DMS153 (cell line): ENCODE measurements at regions not wholly inside any gene's neighbourhood (a gene's known extent, or its start where the extent isn't known, plus 50 kb on each side); places are given as distances from the start of the nearest gene placed in this dataset.

ENCODE experiments used
- DNase-seq: peaks from one replicate; lab custom pipeline; 2025; lab: John Stamatoyannopoulos, UW

DNA sequence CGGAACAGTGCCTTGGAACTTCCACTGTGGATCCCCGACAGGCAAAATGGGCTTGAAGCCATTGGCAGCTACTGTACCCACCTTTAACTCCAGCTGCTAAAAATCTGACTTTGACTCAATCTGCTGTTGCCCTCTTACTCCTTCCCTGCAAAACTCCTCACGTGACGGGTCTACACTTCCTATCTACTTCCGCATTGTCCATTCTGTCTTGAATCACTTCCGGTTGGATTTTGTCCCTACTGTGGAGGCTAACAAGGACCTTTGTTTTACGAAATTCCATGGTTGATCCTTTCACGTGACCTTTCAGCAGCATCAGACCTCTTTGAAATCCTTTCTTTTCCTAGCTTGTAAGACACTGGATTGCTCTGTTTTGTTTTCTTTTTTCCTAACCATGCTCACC is 268.4 kb downstream of the PRDM2 start:
- no peak for DNase-seq

DNA sequence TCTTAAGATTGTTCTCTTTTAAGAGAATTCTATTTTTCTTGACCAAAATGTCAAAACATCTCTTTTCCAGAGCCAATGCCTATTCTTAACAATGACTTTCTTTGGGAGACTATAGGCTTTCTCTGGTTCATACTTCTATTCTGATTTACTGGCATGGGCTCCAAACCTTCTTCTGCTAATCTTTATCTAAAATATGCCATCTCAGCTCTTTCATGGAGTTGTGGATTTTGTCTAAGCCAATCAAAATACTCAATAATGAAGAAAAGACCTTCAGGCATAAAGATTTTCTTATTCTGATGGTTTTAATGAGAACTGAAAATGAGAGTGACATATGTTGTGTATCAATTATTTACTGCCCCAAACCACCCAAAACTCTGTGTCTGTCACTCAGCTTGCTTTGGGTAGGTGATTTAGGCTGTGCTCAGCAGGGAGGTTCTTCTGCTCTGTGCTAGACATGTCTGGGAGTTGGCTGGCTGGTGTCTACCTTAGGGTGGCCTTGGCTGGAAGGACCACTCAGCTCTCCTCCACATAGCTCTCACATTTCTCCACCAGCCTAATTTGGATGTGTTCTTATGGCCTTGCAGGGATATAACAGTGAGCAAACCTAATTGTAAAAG is 270.8 kb downstream of the PRDM2 start:
- no peak for DNase-seq

- no peak for DNase-seq
Measured at GRCh38 chr1:13976485-13976884, 276.5 kb downstream of the PRDM2 start.

- no peak for DNase-seq
Measured at GRCh38 chr1:13981142-13981541, 281.2 kb downstream of the PRDM2 start.

GRCh38 chr1:13983393-13983792 is 283.4 kb downstream of the PRDM2 start:
- DNase-seq = no peak

DNA sequence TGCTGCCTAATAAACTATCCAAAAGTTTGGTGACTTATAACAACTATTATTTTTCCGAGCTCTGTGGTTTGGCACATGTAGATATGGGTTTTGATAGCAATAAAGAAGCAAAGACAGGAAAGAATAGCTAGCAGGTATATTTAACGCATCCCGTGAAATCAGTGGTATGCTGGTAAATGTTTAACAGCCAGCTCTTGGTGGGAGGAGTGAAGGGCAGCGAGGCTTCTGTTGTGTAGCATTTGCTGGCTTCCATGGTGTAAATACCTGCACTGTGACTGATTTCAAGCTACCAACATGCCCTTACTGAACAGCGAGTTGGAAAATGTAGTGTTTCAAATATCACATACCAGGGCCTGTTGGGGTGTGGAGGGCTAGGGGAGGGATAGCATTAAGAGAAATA is 291.0 kb downstream of the PRDM2 start:
- no peak for DNase-seq

DNA sequence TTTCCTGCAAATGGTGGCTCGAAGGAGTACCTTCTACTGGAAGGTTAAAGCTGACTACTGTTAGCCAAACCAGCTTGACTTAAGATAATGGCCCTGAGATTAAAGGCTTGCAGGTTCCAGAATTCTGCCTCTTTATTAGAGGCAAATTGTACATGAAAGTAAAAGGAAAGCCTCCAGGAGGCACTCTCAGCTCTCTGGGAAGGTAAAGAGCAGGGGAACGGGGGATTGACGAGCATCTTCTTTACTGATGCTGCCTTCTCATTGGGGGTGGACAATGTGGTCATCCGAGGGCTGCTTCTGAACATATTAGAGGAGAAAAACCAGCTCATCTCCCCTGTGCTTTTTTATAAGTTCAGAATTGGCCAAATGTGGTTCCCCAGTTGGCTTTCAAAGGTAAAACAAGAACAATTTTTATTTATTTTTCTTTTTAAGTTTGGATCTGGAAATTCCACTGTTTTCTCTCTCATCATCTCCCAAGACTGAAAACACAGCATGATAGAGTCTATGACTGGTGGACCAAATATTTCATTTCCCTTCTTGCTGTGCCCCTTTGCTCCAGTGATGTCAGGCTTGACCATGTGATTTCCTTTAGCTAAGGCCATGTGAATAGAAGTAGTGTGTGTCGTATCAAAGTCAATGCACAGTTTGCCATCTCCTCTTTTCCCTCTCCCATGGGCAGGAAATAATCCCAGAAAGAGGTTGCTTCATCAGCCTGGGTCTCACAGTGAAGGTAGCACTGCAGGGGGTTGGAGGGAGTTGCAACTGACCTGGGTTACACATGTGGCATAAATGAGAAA is 292.7 kb downstream of the PRDM2 start:
- DNase-seq = no peak

DNA sequence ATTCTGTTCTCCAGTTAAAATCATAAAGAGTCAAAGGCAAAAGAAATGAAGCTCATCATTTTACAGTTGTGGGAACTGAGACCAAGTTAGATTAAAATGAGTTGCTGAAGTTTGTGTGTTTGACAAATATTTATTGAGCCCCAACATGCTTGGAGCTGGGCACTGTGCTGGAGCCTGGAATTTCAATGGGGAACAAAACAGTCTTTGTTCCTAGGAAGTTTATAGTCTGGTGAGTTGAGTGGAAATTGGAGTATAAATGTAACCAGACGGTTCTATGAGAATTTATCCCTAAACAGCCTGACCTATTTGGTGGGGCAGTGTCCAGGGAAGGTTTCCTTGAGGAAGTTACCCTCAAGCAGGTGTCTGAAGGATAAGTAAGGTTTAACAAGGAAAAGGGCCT is 294.4 kb downstream of the PRDM2 start:
- DNase-seq = no peak

DNA sequence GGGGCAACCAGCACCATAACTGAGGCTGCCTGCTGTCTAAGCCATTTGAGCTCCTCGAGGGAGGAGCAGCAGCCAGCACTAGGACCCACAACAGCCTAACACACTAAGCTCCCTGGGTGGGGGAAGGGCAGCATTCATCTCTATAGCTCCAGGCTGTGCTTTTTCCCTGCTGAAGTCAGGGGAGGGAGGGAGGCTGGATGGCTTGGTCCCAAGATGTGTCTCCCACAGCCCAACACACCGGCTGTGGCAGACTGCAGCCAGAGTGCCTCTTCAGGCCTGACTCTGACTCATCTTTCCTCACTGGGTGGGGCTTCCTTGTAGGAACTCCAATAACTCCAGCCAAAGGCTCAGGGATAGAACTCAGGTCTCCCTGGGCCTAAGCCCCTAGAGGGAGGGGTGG is 296.3 kb downstream of the PRDM2 start:
- DNase-seq = no peak

GRCh38 chr1:14003552-14003951 is 303.6 kb downstream of the PRDM2 start:
- no peak for DNase-seq

DNA sequence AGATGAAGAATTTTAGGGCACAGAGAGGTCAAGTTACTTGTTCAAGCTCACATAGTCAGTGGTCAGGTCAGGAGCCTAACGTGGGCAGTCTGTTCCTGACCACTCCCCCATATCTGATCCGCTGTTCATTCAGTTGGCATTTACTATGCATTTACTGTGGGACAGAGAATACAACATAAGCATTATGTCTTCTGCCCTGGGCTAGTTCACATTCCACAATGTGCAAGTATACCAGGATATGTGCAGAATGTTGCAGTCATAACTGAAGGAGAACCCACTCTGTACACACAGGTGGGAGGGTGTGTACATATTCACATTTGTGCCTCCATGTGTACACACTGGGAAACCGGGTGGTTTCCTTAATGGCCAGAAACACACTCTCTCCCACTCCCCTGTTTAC is 309.6 kb downstream of the PRDM2 start:
- no peak for DNase-seq

GRCh38 chr1:14010476-14010875 is 310.5 kb downstream of the PRDM2 start:
- no peak for DNase-seq

GRCh38 chr1:14011132-14011531 is 311.1 kb downstream of the PRDM2 start:
- no peak for DNase-seq

DNA sequence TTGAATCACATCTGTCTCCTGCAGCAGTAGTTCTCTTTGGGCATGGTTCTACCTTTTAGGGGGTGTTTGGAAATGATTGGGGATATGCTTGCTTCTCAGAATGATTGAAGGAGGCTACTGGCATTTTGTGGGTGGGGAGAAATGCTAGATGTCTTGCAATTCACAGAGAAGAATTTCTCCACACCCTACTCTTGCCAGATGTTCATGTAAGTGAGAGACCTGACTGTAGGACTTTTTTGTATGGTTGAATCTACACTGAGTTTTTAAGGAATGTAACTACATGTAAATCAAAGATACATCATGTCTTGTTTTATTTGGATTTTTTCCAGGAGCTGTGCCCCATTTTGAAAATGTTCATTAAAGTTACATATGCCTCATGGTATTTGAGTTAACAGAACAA is 311.9 kb downstream of the PRDM2 start:
- no peak for DNase-seq

GRCh38 chr1:14014929-14015328 is 314.9 kb downstream of the PRDM2 start:
- DNase-seq = no peak

DNA sequence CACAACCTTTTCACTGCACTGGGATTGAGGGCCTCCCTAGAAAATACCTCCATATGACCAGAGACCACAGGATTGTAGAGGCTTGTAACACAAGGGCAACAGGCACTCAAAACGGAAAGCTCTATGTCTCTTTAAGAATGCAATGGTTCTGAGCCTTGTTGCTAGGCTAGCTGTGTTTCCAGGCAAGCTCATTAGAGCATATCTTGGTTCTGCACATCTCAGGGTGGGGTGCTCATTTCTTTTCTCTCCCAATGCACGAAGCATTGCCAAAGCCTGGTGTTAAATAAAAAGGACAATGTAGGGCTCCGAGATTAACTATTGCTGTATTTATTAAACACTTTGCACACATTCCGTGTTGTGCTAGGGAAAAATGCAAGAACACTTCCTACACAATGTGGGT is 315.9 kb downstream of the PRDM2 start:
- no peak for DNase-seq

- no peak for DNase-seq
Measured at GRCh38 chr1:14017531-14017961, 317.6 kb downstream of the PRDM2 start.

- no peak for DNase-seq
Measured at GRCh38 chr1:14019461-14019860, 319.5 kb downstream of the PRDM2 start.

DNA sequence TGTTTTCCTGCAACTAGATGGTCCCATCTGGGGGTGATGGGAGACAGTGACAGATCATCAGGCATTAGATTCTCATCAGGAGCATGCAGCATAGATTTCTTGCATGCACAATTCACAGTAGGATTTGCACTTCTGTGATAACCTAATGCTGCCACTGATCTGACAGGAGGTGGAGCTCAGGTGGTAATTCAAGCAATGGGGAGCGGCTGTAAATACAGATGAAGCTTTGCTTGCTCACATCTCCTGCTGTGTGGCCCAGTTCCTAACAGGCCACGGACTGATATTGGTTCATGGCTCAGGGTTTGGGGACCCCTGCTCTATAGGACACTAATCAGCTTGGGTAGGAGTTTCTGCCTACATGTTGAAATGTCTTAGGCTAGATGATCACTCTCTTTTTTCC is 320.0 kb downstream of the PRDM2 start:
- DNase-seq = no peak

DNA sequence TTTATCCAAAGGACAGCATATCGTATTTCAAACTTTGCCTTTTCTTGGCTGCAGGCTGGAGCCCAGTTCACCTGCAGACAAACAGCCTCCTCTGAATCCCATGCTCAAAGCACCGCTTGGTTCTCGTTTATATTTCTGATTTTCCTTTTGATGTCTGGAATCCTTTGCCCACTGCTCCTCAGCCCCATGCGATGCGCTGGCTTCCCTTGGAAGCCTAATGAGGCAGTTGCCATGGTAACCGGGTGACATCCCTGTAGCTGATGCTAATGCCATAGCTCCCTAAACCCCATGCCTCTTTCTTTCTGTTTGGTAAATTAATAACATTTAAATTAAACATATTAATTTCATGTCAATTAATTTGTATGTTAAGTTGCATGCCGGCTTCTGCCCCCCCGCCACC is 327.1 kb downstream of the PRDM2 start:
- no peak for DNase-seq

DNA sequence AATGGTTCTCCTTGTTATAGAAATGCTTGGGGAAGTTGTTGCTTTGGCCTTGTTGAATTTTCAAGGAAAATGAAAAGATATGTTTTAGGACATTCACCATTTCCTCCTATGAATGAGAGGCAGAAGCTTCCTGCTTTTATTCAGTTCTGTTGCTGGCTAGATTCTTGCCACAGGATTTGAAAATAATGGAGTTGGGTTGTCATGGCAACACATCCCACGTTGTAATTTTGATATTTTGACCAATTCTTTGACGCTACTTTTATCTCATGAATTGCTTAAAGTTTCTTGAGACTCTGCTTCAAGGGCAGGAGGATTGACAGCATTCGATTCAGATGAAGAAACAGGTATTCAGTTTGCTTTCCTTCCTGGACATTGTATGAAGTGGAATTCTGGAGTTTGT is 331.5 kb downstream of the PRDM2 start:
- DNase-seq = no peak

DNA sequence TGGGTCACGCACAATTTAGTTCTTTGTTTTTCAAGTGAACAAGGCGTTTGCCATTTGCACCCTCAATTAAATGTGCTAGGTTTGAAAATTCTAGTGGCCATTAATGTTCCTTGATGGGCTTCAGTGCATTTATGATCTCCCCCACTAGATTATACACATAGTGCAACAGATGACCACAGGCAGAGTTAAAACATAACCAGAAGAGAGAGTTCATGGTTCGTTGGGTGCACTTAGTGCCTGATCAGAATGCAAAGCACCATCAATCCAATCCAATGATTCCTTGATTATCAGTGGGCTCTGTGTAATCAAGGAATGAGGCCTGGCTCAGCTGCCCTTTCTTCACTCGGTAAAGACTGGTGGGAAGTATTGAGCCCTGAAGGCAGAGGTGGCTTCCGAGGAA is 334.5 kb downstream of the PRDM2 start:
- no peak for DNase-seq

GRCh38 chr1:14037101-14037847 is 337.3 kb downstream of the PRDM2 start:
- no peak for DNase-seq
